Pancreas (tissue), 10 donors: ENCODE measurements at regions not wholly inside any gene's neighbourhood (a gene's known extent, or its start where the extent isn't known, plus 50 kb on each side); places are given as distances from the start of the nearest gene placed in this dataset.

Experiments
- ATAC-seq, 4 donors: fragments of 200-7000 bp; cut with Tn5 transposase; one replicate each; pipeline versions ENCODE4 v1.8.0 to v1.9.1; 2020; ENCODE audit warnings: mild to moderate bottlenecking in 4 of 4, moderate library complexity in 4 of 4
- DNase-seq, 6 donors: peaks; one replicate each; pipeline ENCODE4 v3.0.0-alpha.2; 2020
- FAIRE-seq: peaks from 2 replicates; lab custom pipeline; 2012; peaks lifted over from hg19 to GRCh38; lab: Jason Lieb, UNC
- H3K27ac ChIP-seq, 4 donors: fragments of 200-600 bp; sonication (generic); 1 replicate in 3 of 4; 2 replicates in 1 of 4; pipeline versions ENCODE4 v1.5.0 to v1.8.0; 2020
- H3K27me3 ChIP-seq, 4 donors: fragments of 200-600 bp; one replicate each; pipeline ENCODE4 v1.8.0; 2021
- H3K36me3 ChIP-seq, 3 donors: fragments of 200-600 bp; sonication (generic) in 1 of 3; one replicate each; pipeline versions ENCODE4 v1.5.0 to v1.8.0; 2020 to 2021
- H3K4me1 ChIP-seq, 3 donors: fragments of 200-600 bp; one replicate each; pipeline ENCODE4 v1.8.0; 2021
- H3K4me3 ChIP-seq, 4 donors: fragments of 200-600 bp; sonication (generic) in 2 of 4; one replicate each; pipeline versions ENCODE4 v1.5.0 to v1.8.0; 2020 to 2021
- H3K9me3 ChIP-seq, 4 donors: fragments of 200-600 bp; one replicate each; pipeline ENCODE4 v1.8.0; 2021
- WGBS, 2 donors: extraction: QIAGEN DNeasy Blood & Tissue Kit; methylation state at CpG; one replicate each; pipeline ENCODE4 v1.1.7; 2013; 5-methylcytosine and 5-hydroxymethylcytosine counted together
- intact Hi-C, 3 donors: fragments of 100-400 bp; cut with DNase I; formaldehyde crosslinking; loops; one replicate each; pipeline versions ENCODE4 v1.11.1 to v1.14.2; 2022
- TF ChIP-seq, protein P1 (sequence below), 4 donors: fragments of 200-600 bp; sonication (generic) in 3 of 4; IDR thresholded peaks; one replicate each; pipeline versions ENCODE4 v1.5.0 to v1.8.0; 2021; ENCODE audit warnings: antibody characterized with exemption in 4 of 4
- donor health status: healthy with polysubstance abuse.
- donor health status: DM: no; HTN: no; CAD: no; lungs with moderate emphysema.
- donor health status: DM: no; HTN: no; CAD: no.
- donor health status: control.
- donor health status: control.
- donor health status: Bipolar disorder and iron deficiency.
- donor health status: DM: yes; HTN: yes; CAD: no.
- donor health status: DM: no; HTN: no; CAD: no.
- donor health status: DM: no; HTN: no; CAD: no.
- donor health status: DM: yes; HTN: yes; CAD: no.

DNA sequence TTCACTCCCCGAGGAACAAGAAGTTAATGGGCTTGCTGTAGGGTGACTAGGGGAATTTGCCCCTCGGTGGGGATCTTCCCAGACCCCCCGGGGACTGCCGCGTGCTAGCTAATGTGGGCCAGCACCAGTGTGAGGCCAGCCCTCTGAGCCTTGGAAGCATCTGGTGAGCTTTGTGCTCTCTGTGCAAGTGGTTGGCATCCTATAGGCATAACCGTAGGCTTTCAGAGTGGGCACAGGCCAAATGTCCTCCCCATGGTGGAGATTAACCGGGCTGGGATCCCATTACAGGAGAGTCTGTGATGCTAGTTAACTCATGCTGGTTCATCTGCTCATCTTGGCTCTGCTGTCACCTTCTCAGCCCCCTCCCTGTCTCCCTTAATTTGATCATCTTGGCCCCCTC lies 125.7 kb downstream of the TRIM29 start:
- no peak overlapping the region for H3K4me3 ChIP-seq
- H3K27me3 ChIP-seq: no peaks in the 10 kb centered on the region
- H3K27ac ChIP-seq: no peak overlapping the region
- H3K36me3 ChIP-seq: no peaks in the 10 kb centered on the region
- WGBS, 2 donors: 72 to 74% methylated on average over 7 of the region's 7 CpGs
- intact Hi-C loops: loop anchor here in 2 of 3 donors (10.0 kb wide), 1 partner anchor 347 kb away; no protein-coding TSS in a partner anchor
- DNase-seq: no peak
- FAIRE-seq: no peak
- TF ChIP-seq, protein P1, sequence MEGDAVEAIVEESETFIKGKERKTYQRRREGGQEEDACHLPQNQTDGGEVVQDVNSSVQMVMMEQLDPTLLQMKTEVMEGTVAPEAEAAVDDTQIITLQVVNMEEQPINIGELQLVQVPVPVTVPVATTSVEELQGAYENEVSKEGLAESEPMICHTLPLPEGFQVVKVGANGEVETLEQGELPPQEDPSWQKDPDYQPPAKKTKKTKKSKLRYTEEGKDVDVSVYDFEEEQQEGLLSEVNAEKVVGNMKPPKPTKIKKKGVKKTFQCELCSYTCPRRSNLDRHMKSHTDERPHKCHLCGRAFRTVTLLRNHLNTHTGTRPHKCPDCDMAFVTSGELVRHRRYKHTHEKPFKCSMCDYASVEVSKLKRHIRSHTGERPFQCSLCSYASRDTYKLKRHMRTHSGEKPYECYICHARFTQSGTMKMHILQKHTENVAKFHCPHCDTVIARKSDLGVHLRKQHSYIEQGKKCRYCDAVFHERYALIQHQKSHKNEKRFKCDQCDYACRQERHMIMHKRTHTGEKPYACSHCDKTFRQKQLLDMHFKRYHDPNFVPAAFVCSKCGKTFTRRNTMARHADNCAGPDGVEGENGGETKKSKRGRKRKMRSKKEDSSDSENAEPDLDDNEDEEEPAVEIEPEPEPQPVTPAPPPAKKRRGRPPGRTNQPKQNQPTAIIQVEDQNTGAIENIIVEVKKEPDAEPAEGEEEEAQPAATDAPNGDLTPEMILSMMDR (IDR thresholded peaks at IDR 0.05): no peak
- H3K9me3 ChIP-seq: no peaks in the 10 kb centered on the region
- ATAC-seq: no peak
- H3K4me1 ChIP-seq: no peaks in the 10 kb centered on the region

DNA sequence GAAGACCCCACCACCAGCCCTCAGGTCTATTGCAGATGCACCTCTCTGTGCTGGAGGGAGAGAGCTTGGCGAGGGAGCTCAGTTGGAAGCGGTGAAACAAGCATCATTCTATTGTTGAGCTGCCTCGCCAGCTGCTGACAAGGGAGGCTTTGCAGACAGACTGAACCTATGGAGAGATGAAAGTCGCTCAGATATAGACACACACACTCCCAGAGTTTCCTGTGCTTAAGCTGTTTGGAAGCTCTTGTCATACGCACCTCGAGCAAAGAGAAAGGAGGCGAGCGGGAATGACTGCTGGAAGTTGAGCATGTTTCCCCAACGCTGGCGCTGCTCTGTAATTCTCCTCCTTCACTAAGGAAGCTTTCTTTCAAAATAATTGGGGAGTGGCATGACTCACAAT lies 126.1 kb downstream of the TRIM29 start:
- Histone ChIP-seq H3K36me3 (no peaks in the 10 kb centered on the region), H3K9me3 (no peaks in the 10 kb centered on the region), H3K4me3 (no peak overlapping the region), H3K27me3 (no peaks in the 10 kb centered on the region), H3K4me1 (no peaks in the 10 kb centered on the region), H3K27ac (no peak overlapping the region)
- TF ChIP-seq, protein P1 (IDR thresholded peaks at IDR 0.05): no peak
- 82 to 89% methylated on average over 10 of the region's 10 CpGs for WGBS, 2 donors
- FAIRE-seq (no peak), ATAC-seq (no peak), DNase-seq (no peak)
- intact Hi-C loops: loop anchor here in 2 of 3 donors (10.0 kb wide), 1 partner anchor 347 kb away; no protein-coding TSS in a partner anchor

DNA sequence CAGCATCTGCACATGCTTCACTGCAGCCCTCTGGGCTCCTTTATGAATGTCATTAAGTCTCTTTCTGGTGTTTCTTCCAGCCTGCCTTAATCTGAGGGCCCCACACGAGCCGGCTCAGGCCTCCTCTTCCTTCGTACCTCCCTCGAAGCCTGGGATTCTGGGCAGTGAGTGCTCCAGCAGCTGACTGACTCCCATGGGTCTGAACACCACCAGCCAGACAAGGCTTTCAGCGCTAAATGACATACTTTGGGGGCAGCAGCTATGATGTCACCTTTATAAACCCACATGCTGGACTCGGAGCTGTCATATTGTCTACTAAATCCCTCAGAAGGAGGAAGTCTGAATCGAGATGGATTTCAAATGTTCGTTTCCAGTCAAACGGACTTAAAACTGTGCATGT lies 127.1 kb downstream of the TRIM29 start:
- FAIRE-seq (no peak), ATAC-seq (no peak), DNase-seq (no peak)
- Histone ChIP-seq H3K4me1 (no peaks in the 10 kb centered on the region), H3K27me3 (no peaks in the 10 kb centered on the region), H3K4me3 (no peak overlapping the region), H3K9me3 (no peaks in the 10 kb centered on the region), H3K27ac (no peak overlapping the region), H3K36me3 (no peaks in the 10 kb centered on the region)
- intact Hi-C loops: loop anchor here in 2 of 3 donors (10.0 kb wide), 1 partner anchor 346 kb away; no protein-coding TSS in a partner anchor
- TF ChIP-seq, protein P1 (IDR thresholded peaks at IDR 0.05): no peak
- WGBS, 2 donors: 62 to 68% methylated on average over 9 of the region's 9 CpGs

DNA sequence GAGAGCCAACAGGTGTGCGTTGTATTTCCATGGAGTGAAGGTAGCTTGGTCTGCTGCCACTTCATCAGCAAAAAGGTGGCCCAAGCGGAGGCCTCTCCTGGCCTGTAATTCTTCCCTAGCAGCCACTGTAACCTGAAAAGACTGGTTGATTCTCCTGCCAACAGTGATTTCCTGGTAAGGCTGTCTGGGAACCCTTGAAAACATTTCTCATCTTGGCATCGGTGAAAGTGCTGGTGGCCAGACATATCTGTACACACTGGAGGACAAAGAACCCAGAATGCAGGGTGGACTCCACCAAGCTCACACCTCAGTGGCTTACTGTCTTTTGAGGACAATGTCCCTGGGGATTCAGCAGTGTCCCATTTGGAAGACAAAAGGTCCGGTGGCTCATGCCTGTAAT lies 128.0 kb downstream of the TRIM29 start:
- no peaks in the 10 kb centered on the region for H3K36me3 ChIP-seq
- ATAC-seq (no peak), FAIRE-seq (no peak), DNase-seq (no peak)
- H3K4me1 ChIP-seq: no peaks in the 10 kb centered on the region
- no peaks in the 10 kb centered on the region for H3K9me3 ChIP-seq
- TF ChIP-seq, protein P1 (IDR thresholded peaks at IDR 0.05): no peak
- intact Hi-C loops: loop anchor here in 2 of 3 donors (10.0 kb wide), 1 partner anchor 345 kb away; no protein-coding TSS in a partner anchor
- H3K27me3 ChIP-seq: no peaks in the 10 kb centered on the region
- H3K4me3 ChIP-seq: no peak overlapping the region
- H3K27ac ChIP-seq: no peak overlapping the region
- WGBS, 2 donors: 83 to 85% methylated on average over 4 of the region's 4 CpGs

DNA sequence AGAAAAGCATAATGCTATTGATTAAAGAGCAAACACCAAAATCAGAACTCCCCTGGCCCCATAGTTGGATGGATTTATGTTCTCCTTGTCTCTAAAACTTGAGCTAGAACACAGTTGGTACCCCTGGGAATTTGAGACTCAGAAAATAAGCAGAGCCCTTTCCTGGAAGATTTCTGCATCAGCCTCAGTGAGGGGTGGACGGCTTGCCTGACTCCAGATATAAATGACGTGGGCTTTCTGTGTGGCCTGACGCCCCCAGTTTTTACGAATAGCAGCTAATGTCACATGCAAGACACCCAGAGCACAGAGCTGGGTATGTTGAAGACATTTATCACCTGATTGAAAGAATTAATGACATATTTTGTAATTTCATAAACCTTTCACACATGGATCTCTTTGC lies 130.8 kb downstream of the TRIM29 start:
- no peaks in the 10 kb centered on the region for H3K9me3 ChIP-seq
- no peak for FAIRE-seq
- intact Hi-C loops: no loop called here
- ATAC-seq: no peak
- no peaks in the 10 kb centered on the region for H3K36me3 ChIP-seq
- H3K27ac ChIP-seq: no peak overlapping the region
- TF ChIP-seq, protein P1 (IDR thresholded peaks at IDR 0.05): no peak
- no peak for DNase-seq
- no peak overlapping the region for H3K4me3 ChIP-seq
- WGBS, 2 donors: 87 to 90% methylated on average over 4 of the region's 4 CpGs
- no peaks in the 10 kb centered on the region for H3K4me1 ChIP-seq
- no peaks in the 10 kb centered on the region for H3K27me3 ChIP-seq
